ENCODE measurements at regions not wholly inside any gene's neighbourhood (a gene's known extent, or its start where the extent isn't known, plus 50 kb on each side); places are given as distances from the start of the nearest gene placed in this dataset.
"Not testable (repeated sequence)": the region's sequence is repeated elsewhere in the genome, so short reads cannot be mapped to it uniquely, and the experiment has no call there.

GRCh38 chr3:106473576-106474475 lies 605.0 kb upstream of the CBLB start:
- no peak for DNase-seq
- Mint-ChIP-seq H3K9me3 (peaks cover 16% of the 10 kb centered on the region), H3K27me3 (ENCODE audit: low read depth, poor library complexity) (peaks cover 4% of the 10 kb centered on the region), H3K4me3 (no peak overlapping the region), H3K4me1 (no peaks in the 10 kb centered on the region), H3K36me3 (ENCODE audit: low read depth) (peaks cover under 1% of the 10 kb centered on the region), H3K27ac (no peak overlapping the region)
- no peak for TF ChIP-seq CTCF (IDR thresholded peaks at IDR 0.05)

DNA sequence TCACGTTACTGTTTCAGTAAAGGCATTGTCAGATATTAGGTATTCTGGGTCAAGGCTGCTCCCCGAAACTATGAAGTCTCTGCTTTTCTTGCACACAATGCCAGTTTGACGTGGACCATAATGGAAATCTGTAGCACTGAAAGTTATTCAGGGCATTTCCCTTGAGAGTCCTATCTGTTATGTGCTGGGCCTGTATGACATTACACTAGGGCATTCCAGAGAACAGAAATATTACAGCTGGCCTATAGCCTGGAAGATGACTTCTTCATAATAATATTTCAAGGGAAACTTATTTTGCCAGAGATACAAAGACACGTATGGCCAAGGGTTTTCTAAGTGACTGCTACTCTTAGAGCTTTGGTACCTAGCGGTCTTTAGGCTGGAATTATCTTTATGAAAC lies 613.6 kb upstream of the CBLB start:
- Mint-ChIP-seq H3K36me3 (ENCODE audit: low read depth) (peaks cover 7% of the 10 kb centered on the region), H3K27me3 (ENCODE audit: low read depth, poor library complexity) (no peaks in the 10 kb centered on the region), H3K4me3 (no peak overlapping the region), H3K4me1 (no peaks in the 10 kb centered on the region), H3K27ac (no peak overlapping the region), H3K9me3 (peaks cover 14% of the 10 kb centered on the region)
- no peak for TF ChIP-seq CTCF (IDR thresholded peaks at IDR 0.05)
- DNase-seq, result no peak

DNA sequence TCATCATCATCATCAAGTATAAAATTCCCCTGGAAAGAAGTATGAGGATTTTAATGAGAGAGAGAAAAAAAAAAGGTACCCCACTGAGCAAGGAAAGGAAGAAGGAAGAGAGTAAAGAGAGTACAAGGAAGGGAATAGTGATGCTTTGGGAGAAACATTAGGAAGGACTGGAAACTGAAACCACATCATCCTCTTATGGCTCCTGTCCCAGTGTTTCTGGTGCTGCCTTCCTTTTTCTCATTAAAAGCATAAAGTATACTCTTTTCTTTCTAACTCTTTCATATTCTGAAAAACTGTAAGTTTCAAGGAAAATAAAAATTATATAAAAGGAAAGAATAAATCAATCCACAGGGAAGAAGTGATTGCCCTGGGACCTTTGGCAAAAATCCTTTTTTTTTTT lies 616.4 kb upstream of the CBLB start:
- Mint-ChIP-seq H3K4me1 (no peaks in the 10 kb centered on the region), H3K27ac (no peak overlapping the region), H3K4me3 (no peak overlapping the region), H3K36me3 (ENCODE audit: low read depth) (no peaks in the 10 kb centered on the region), H3K27me3 (ENCODE audit: low read depth, poor library complexity) (no peaks in the 10 kb centered on the region), H3K9me3 (no peaks in the 10 kb centered on the region)
- no peak for DNase-seq
- TF ChIP-seq CTCF (IDR thresholded peaks at IDR 0.05), result no peak

DNA sequence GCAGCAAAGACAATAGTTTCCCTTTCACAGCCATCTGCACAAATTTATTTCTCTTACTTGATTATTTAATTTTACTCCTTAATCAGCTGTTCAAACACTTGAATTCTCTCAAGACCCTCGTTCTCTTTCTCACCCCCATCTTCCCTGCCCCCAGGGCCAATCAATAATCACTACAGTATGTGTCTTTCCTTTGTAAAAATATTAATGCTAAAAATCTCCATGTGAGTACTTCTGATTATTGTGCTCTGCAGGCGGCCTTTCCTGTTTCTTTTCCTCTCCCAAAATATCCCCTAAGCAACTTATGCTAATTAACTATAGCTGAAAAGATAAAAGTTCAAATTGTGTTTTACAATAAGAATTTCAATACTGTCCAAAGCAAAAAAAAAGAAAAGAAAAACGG lies 617.0 kb upstream of the CBLB start:
- TF ChIP-seq CTCF (IDR thresholded peaks at IDR 0.05), result no peak
- H3K27ac Mint-ChIP-seq, result peak overlapping the region; percentile 2
- no peak for DNase-seq
- no peaks in the 10 kb centered on the region for H3K36me3 Mint-ChIP-seq (ENCODE audit: low read depth)
- H3K4me3 Mint-ChIP-seq, result no peak overlapping the region
- no peaks in the 10 kb centered on the region for H3K4me1 Mint-ChIP-seq
- H3K27me3 Mint-ChIP-seq (ENCODE audit: low read depth, poor library complexity), result no peaks in the 10 kb centered on the region
- H3K9me3 Mint-ChIP-seq, result no peaks in the 10 kb centered on the region

GRCh38 chr3:106486945-106487639 lies 618.3 kb upstream of the CBLB start:
- H3K36me3 Mint-ChIP-seq (ENCODE audit: low read depth); DNase-seq; H3K9me3 Mint-ChIP-seq; H3K4me1 Mint-ChIP-seq; H3K27me3 Mint-ChIP-seq (ENCODE audit: low read depth, poor library complexity); H3K27ac Mint-ChIP-seq; H3K4me3 Mint-ChIP-seq: not testable (repeated sequence)

- no peaks in the 10 kb centered on the region for H3K27me3 Mint-ChIP-seq (ENCODE audit: low read depth, poor library complexity)
- DNase-seq, result no peak
- no peaks in the 10 kb centered on the region for H3K4me1 Mint-ChIP-seq
- TF ChIP-seq CTCF (IDR thresholded peaks at IDR 0.05), result no peak
- H3K4me3 Mint-ChIP-seq, result no peak overlapping the region
- no peak overlapping the region for H3K27ac Mint-ChIP-seq
- H3K36me3 Mint-ChIP-seq (ENCODE audit: low read depth), result no peaks in the 10 kb centered on the region
- no peaks in the 10 kb centered on the region for H3K9me3 Mint-ChIP-seq
Observed at GRCh38 chr3:106488331-106488730, 619.5 kb upstream of the CBLB start.
